Right lobe of liver (tissue), 6 donors: ENCODE measurements at regions not wholly inside any gene's neighbourhood (a gene's known extent, or its start where the extent isn't known, plus 50 kb on each side); places are given as distances from the start of the nearest gene placed in this dataset.

Source experiments
- ATAC-seq, 4 donors: fragments of 200-7000 bp; cut with Tn5 transposase; one replicate each; pipeline ENCODE4 v1.9.1; 2020; ENCODE audit warnings: mild to moderate bottlenecking in 4 of 4, moderate library complexity in 4 of 4
- DNase-seq, 3 donors: peaks; one replicate each; pipeline ENCODE4 v3.0.0-alpha.2; 2020
- H3K27ac ChIP-seq, 3 donors: fragments of 200-600 bp; one replicate each; pipeline ENCODE4 v1.8.0; 2022
- H3K27me3 ChIP-seq, 2 donors: fragments of 200-600 bp; one replicate each; pipeline ENCODE4 v1.8.0; 2022
- H3K36me3 ChIP-seq, 4 donors: fragments of 200-600 bp; sonication (generic) in 1 of 4; one replicate each; pipeline versions ENCODE4 v1.5.1 to v1.8.0; 2017 to 2022; ENCODE audit warnings: control low read depth in 1 of 4
- H3K4me1 ChIP-seq, 4 donors: fragments of 200-600 bp; sonication (generic) in 1 of 4; one replicate each; pipeline versions ENCODE4 v1.5.1 to v1.8.0; 2017 to 2022; ENCODE audit warnings: control low read depth in 1 of 4
- H3K4me3 ChIP-seq, 3 donors: fragments of 200-600 bp; one replicate each; pipeline ENCODE4 v1.8.0; 2022
- H3K9me3 ChIP-seq, 4 donors: fragments of 200-600 bp; sonication (generic) in 1 of 4; one replicate each; pipeline versions ENCODE4 v1.5.1 to v1.8.0; 2017 to 2022; ENCODE audit warnings: control low read depth in 1 of 4
- POLR2A ChIP-seq: fragments of 450-650 bp; IDR thresholded peaks from one replicate; pipeline ENCODE4 v1.6.1; 2017; ENCODE audit warnings: antibody characterized with exemption, mild to moderate bottlenecking
- WGBS: methylation state at CpG from one replicate; pipeline ENCODE4 v1.1.6; 2018; ENCODE audit warnings: low coverage, low lambda C conversion rate; ENCODE audit not compliant: insufficient coverage; ENCODE audit errors: missing lambda C conversion rate; 5-methylcytosine and 5-hydroxymethylcytosine counted together
- intact Hi-C, 2 donors: fragments of 100-400 bp; cut with DNase I; formaldehyde crosslinking; loops; one replicate each; pipeline versions ENCODE4 v1.11.2 to v1.14.1; 2022
- TF ChIP-seq, protein P1 (sequence below), 4 donors: fragments of 200-600 bp in 3 of 4; fragments of 450-650 bp in 1 of 4; IDR thresholded peaks; one replicate each; pipeline versions ENCODE4 v1.5.1 to v1.8.0; 2016 to 2022; ENCODE audit warnings: antibody characterized with exemption in 4 of 4, mild to moderate bottlenecking in 2 of 4
- donor health status: DM: no; HTN: yes; CAD: no.
- donor health status: DM: no; HTN: no; CAD: no.
- donor health status: DM: no; HTN: no; CAD: no.
- donor health status: DM: no; HTN: yes; CAD: no.
- donor health status: DM: no; HTN: yes; CAD: no.

GRCh38 chr4:83716874-83717273 is 181.0 kb downstream of the GPAT3 start:
- Histone ChIP-seq H3K4me1 (no peaks in the 10 kb centered on the region), H3K36me3 (no peaks in the 10 kb centered on the region), H3K9me3 (no peaks in the 10 kb centered on the region), H3K27ac (no peak overlapping the region), H3K27me3 (no peaks in the 10 kb centered on the region), H3K4me3 (no peak overlapping the region)
- no peak for TF ChIP-seq POLR2A
- TF ChIP-seq, protein P1, sequence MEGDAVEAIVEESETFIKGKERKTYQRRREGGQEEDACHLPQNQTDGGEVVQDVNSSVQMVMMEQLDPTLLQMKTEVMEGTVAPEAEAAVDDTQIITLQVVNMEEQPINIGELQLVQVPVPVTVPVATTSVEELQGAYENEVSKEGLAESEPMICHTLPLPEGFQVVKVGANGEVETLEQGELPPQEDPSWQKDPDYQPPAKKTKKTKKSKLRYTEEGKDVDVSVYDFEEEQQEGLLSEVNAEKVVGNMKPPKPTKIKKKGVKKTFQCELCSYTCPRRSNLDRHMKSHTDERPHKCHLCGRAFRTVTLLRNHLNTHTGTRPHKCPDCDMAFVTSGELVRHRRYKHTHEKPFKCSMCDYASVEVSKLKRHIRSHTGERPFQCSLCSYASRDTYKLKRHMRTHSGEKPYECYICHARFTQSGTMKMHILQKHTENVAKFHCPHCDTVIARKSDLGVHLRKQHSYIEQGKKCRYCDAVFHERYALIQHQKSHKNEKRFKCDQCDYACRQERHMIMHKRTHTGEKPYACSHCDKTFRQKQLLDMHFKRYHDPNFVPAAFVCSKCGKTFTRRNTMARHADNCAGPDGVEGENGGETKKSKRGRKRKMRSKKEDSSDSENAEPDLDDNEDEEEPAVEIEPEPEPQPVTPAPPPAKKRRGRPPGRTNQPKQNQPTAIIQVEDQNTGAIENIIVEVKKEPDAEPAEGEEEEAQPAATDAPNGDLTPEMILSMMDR (IDR thresholded peaks at IDR 0.05) = no peak
- peak in 1 of 4 donors; percentile 35 for ATAC-seq
- intact Hi-C loops = no loop called here
- no peak for DNase-seq

DNA sequence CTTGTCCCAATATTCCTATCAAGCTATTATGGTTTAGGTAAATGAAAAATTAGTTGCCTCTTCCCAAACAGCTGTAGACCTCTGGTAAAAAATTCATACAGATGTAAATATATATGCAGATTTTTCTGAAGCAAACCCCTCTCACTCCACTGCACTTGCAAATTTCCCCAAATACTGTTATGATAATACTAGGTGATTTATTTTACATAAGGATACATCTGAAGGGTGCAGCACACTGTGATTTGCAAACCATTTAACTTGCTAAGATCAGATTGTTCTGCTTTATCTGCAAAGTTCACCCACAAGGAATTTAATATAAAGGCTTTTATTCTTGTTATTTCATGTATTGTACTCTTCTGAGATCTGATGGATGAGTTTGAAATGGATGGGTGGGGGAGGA is 177.0 kb downstream of the GPAT3 start:
- Histone ChIP-seq H3K27ac (no peak overlapping the region), H3K27me3 (no peaks in the 10 kb centered on the region), H3K4me3 (no peak overlapping the region), H3K36me3 (no peaks in the 10 kb centered on the region), H3K9me3 (no peaks in the 10 kb centered on the region), H3K4me1 (no peaks in the 10 kb centered on the region)
- TF ChIP-seq POLR2A = no peak
- TF ChIP-seq, protein P1 (IDR thresholded peaks at IDR 0.05) = no peak
- DNase-seq = no peak
- intact Hi-C loops = no loop called here
- no peak for ATAC-seq

DNA sequence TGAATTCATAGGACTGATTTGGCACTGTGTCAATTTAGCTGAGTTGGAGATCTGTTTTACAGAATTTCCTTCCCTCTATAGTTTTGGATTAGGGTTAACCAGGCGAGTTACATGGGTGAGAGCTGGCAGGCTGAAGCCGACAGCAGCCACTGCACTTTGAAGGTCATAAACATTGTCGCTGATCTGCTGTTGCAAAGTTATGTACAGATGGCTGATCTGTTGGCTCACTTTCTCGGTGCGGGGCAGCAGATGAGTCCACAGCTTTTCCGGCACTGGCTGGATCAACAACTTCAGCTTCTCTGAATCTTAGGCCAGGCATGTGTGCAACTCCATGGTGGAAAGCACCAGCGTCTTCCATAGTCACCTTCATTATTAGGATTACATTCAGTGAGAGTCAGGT is 173.7 kb downstream of the GPAT3 start:
- Histone ChIP-seq H3K4me1 (no peaks in the 10 kb centered on the region), H3K27me3 (no peaks in the 10 kb centered on the region), H3K36me3 (no peaks in the 10 kb centered on the region), H3K27ac (no peak overlapping the region), H3K9me3 (no peaks in the 10 kb centered on the region), H3K4me3 (no peak overlapping the region)
- DNase-seq (no peak), ATAC-seq (no peak)
- TF ChIP-seq, protein P1 (IDR thresholded peaks at IDR 0.05) = no peak
- 17% methylated on average over 1 of the region's 7 CpGs for WGBS
- intact Hi-C loops = no loop called here

DNA sequence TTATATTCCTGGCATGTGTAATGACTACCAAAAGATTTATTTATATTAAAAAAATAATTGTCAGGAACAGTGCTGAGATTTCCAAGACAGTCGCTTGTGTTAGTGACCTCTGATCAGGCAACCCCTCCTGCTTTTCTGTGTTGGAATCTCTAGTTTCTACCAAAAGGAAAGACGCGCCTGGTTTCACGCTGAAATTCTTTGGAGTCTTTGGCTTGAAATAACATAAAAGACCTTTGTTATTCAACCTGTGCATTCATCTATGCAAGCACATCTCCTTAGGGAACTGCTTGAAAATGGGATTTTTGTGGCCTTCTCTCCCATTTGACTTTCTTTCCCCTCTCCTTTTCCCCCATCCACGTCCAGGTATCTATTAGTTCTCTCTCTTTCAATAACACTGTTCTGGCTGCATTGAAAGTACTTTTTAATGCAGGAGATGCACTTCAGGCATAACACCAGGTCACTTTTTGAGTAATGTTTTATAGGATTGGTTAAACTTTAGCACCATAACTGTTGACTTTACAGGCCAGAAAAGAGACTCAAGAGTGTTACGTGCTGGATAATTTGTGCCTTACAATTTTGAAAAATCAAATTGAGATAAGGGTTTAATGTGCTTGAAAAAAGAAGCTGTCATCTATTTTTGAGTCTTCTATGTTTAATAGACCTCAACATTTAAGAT is 172.7 kb downstream of the GPAT3 start:
- no peaks in the 10 kb centered on the region for H3K4me1 ChIP-seq
- no peak for DNase-seq
- no peak overlapping the region for H3K4me3 ChIP-seq
- no peaks in the 10 kb centered on the region for H3K27me3 ChIP-seq
- intact Hi-C loops = no loop called here
- TF ChIP-seq, protein P1 (IDR thresholded peaks at IDR 0.05) = no peak
- no peak for TF ChIP-seq POLR2A
- ATAC-seq = no peak
- WGBS = 37% methylated on average over 6 of the region's 6 CpGs
- H3K27ac ChIP-seq = no peak overlapping the region
- H3K36me3 ChIP-seq = no peaks in the 10 kb centered on the region
- H3K9me3 ChIP-seq = no peaks in the 10 kb centered on the region

- Histone ChIP-seq H3K4me1 (no peaks in the 10 kb centered on the region), H3K4me3 (no peak overlapping the region), H3K36me3 (no peaks in the 10 kb centered on the region), H3K9me3 (peaks cover 0 to 11% (median 0%) of the 10 kb centered on the region in 4 donors), H3K27me3 (no peaks in the 10 kb centered on the region), H3K27ac (no peak overlapping the region)
- no peak for TF ChIP-seq POLR2A
- TF ChIP-seq, protein P1 (IDR thresholded peaks at IDR 0.05) = no peak
- 63% methylated on average over 2 of the region's 2 CpGs for WGBS
- no peak for ATAC-seq
- DNase-seq = no peak
- intact Hi-C loops = no loop called here
Measured at GRCh38 chr4:83704786-83705185, 168.9 kb downstream of the GPAT3 start.
